ENCODE measurements at regions not wholly inside any gene's neighbourhood (a gene's known extent, or its start where the extent isn't known, plus 50 kb on each side); places are given as distances from the start of the nearest gene placed in this dataset.

DNA sequence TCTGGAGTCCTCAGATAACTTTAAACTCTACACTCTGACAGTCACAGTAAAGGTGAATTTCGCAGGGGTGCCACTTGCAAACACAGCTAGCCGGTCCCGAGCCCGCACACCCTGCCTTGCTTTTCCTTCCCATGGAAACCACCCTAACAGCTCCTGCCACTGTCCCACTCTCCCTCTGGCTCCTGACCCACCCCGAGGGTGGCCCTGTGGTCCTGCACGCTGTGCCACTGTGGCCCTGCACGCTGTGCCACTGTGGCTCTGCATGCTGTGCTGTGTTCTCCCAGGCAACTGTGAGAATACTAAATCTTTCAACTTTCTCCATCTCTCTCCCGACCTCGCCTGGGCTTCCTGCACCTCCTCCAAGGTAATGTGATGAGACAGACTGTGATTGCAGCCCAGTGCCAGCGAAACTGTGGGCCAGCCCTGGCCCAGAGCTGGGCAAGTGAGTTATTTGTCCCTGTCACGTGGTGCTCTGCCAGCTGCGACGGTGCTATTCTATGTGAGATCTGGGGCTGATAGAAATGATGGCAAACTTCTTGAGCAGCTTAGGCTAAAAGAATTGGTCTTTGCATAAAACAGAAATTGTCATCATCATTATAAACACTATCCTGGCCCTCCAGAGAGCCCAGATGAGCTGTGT lies 63.4 kb upstream of the TARBP1 start:
- no peak for TF ChIP-seq EZH2 (IDR thresholded peaks at IDR 0.05; ENCODE audit: low read length)
- TF ChIP-seq, protein P1, sequence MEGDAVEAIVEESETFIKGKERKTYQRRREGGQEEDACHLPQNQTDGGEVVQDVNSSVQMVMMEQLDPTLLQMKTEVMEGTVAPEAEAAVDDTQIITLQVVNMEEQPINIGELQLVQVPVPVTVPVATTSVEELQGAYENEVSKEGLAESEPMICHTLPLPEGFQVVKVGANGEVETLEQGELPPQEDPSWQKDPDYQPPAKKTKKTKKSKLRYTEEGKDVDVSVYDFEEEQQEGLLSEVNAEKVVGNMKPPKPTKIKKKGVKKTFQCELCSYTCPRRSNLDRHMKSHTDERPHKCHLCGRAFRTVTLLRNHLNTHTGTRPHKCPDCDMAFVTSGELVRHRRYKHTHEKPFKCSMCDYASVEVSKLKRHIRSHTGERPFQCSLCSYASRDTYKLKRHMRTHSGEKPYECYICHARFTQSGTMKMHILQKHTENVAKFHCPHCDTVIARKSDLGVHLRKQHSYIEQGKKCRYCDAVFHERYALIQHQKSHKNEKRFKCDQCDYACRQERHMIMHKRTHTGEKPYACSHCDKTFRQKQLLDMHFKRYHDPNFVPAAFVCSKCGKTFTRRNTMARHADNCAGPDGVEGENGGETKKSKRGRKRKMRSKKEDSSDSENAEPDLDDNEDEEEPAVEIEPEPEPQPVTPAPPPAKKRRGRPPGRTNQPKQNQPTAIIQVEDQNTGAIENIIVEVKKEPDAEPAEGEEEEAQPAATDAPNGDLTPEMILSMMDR (optimal IDR thresholded peaks at IDR 0.05 in 1 of 3, IDR thresholded peaks at IDR 0.05 in 1 of 3, conservative IDR thresholded peaks at IDR 0.05 in 1 of 3; ENCODE audit: extremely low read depth in 1 of 3, insufficient read depth in 2 of 3, low read length in 3 of 3): no peak

Data from keratinocyte (primary cell).